ENCODE measurements at regions not wholly inside any gene's neighbourhood (a gene's known extent, or its start where the extent isn't known, plus 50 kb on each side); places are given as distances from the start of the nearest gene placed in this dataset.
A peak's percentile ranks its signal among the peaks of the same experiment; 100 is the strongest.

- no peak for DNase-seq
These were observed 158.5 kb upstream of the SMAD3 start for GRCh38 chr15:66906668-66907614.

DNA sequence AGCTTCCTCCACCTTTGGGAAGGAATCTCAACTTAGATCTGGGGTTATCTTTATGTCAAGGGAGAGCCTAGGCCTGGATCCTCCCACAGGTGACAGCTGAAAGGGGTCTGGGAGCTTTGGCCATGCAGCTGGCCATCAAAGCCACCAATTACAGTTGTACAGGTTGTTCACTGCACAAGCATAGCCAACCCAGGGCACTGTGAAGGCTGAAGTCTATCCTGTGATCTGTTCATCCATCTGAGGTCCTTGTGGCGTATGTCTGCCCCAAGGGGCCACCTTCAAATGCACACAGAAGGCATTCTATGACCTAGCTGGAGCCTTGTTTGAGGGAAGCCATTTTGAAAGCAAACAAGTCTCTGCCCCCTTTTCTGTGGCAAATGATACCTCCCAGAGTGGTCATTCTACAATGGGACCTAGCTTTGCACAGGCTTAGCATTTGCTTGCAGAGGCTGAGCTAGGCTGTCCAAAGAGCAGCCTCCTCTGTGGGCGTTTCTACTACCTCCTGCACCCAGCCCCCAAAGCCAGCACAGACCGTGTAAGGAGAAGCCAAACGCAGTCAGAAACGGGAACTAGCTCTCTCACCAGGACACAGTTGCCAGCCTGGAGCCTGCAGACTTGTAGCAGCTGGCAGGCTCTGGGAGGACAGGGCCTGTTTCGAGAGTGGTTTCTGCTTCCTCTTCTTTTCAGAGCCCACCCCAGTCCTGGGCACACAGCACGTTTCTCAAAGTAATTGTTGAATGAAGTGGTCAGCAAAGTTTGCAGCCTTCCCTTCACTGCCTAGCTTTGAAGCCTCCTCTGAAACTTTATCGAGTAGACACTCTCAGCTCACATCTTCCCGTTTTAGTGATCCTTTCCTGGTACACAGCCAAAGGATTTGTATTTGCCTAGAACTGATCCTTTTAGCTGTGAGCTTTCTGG lies 157.3 kb upstream of the SMAD3 start:
- DNase-seq, result peak; percentile 89

DNA sequence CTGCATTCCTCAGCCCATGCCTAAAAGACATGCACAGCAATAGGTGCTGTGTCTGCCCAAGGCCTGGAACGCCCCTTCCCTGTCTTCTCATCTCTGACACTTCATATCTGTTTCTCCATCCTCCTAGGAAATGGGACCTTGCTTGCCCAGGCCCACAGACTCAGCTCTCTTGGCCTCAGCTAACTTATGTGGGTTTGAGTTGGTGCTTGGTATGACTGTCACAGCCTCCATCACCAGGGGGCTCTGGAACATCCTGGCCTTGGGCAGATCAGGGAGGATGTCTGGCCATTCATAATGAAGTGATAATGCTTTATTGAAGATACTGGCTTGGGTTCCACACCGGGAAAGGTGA lies 156.7 kb upstream of the SMAD3 start:
- no peak for DNase-seq

DNA sequence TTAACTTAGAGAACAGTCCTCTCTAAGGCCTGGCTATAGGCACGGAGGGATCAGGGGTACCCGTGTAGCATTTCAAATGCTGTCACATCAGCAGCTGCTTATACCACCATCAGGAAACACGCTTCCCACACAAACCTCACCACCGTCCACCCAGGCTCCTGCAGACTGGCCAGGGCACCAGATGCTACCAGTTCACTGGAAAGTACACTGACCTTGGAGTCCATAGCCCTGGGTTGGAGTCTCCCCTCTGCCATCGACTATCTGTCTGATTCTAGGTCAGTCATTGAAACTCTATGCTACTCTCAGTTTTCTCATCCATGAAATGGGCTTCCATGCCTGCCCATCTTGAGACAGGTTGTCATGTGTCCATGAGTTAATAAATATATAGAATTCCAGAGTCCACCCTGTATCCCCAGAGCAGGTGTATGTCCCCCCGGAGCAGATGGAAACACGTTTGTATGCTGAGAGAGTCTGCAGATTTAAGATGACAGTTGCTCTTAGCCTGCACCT lies 156.0 kb upstream of the SMAD3 start:
- no peak for DNase-seq

GRCh38 chr15:66911131-66911700 lies 154.2 kb upstream of the SMAD3 start:
- no peak for DNase-seq

DNA sequence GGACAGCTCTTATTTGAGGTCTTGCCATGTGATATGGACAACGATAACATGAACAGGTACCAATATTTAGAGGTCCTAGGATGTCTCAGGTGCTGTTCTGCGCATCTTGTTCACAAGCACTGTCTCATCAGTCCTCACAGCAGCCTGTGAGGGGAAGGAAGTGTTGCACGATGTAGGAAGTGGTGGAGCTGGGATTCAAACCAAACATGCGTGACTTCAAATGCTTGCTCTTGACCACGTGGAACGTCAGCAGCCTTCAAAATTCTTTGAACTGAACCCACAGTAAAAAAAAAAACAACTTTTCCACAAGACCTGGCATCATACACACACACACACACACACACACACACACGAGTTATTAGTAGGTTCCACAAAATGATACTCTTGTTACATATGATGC lies 153.4 kb upstream of the SMAD3 start:
- peak; percentile 5 for DNase-seq

DNA sequence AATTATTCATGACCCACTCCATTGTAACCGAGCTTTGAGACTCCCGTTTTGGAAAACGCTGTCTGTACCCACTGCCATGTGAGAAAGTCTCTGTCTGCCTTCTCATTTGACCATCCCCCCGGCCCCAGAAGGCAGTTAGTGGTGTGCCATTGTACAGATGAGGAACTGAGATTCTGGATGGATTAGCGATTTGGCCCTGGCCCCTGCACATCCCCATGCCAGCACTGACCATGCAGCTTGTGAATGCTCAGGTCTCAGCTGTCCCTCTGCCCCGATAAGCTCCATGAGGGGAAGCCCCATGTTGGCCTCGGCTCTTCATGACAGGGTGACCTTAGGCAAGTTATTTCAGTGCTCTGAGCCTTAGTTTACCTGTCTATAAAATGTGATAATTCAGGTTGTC lies 153.0 kb upstream of the SMAD3 start:
- DNase-seq, result no peak

- DNase-seq, result no peak
These were observed 147.4 kb upstream of the SMAD3 start for GRCh38 chr15:66917904-66918448.

DNA sequence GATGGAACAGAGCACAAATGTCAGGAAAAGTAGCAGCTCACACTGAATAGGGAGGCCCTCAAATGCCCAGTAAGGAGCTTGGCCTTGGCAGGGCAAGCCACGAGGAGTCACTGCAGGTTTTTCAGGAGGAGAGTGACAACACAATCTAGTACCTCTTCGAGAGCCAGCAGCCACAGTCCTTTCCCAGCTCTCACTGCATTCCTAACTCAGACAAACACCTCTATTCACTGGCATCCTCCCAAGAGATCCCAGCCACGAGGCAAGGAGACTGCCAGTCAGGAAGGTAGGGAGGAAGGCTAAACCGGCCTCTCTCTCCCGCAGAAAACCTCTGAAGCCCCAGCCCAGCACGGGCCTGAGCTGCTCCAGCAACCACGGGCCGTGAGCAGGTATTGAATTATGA lies 146.0 kb upstream of the SMAD3 start:
- no peak for DNase-seq

DNA sequence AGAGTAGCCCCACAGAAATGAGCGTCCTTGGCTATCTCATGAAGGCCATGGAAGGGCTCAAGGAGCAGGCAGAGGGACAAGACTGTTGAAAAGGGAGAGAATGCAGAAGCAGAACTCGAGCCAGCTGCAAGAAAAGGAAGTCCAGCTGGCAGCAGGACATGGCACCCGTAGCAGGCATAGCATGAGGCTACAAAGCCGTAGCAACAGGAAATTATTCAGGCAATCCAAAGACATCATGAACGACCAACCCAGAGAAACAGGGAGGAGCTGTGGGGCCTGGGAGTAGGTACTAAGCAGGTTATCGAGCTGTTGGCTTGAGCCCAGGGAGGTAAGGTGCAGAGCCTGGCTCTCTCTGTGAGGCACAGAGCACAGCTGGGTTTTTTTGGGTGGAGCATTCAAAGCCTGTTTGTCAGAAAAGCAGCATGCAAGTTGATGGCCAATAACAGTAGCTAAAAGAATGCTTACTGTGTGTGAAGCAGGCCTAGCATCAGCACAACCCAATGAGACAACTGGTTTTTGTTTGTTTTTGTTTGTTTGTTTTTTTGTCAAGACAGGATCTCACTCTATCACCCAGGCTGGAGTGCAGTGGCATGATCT lies 144.0 kb upstream of the SMAD3 start:
- DNase-seq, result peak; percentile 34

DNA sequence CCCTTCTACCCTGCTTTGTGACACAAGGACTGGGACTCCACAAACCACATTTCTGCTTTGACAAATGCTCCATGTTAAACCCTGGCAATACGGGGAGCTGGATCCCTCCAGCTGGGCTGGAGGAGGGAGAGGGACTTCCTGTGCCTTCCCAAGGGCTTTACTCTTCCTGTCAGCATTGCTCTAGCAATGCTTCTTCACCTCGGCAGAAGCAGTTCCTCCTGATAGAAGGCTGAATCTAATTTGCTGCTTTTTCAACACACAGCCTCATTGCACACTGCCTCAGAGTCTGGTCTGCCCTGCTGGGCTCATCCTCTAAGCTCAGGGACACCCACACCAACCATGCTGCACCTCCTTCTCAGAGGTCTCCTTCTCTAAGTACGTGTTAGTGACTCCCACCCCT lies 142.8 kb upstream of the SMAD3 start:
- no peak for DNase-seq

DNA sequence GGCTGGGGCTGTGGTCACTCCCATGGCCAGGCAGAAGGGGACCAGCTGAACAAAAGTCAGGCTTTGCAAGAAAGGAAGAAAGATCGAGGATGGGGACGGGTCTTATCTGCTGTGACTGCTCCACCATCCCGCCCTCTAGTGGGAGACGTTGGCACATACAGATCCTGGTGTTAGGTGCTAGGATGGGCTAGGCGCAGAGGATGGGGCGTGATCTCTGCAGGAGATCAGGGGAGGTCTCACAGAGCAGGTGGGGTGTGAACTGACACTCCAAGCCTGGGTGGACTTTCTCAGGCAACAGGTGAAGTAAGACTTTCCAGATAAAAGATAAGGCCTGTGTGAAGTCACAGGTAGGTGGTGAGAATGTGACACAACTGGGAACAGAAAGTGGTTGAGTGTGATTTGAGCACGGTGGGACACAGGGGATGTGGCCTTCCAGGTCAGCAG lies 141.9 kb upstream of the SMAD3 start:
- peak; percentile 27 for DNase-seq

DNA sequence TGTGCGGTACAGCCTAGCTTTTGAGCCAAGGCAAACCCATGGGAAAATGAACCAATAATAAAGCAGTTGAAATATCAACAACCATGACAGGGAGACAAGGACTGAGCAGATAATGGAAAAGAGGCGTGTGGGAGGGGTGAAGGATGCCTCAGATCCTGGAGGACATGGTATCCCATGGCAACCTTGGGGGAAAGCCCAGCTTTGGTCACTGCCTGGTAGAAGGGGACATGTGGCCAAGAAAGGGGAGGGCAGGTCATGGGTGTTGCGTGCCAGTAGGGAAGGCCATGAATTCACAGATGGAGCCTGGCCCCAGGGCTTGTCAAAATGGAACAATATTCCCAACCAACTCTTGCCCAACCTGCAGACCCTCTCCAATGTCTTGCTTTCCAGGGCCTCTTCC lies 140.5 kb upstream of the SMAD3 start:
- DNase-seq, result no peak

- DNase-seq, result no peak
These were observed 139.7 kb upstream of the SMAD3 start for GRCh38 chr15:66925721-66926120.

GRCh38 chr15:66927201-66928077 lies 138.0 kb upstream of the SMAD3 start:
- DNase-seq, result no peak

DNA sequence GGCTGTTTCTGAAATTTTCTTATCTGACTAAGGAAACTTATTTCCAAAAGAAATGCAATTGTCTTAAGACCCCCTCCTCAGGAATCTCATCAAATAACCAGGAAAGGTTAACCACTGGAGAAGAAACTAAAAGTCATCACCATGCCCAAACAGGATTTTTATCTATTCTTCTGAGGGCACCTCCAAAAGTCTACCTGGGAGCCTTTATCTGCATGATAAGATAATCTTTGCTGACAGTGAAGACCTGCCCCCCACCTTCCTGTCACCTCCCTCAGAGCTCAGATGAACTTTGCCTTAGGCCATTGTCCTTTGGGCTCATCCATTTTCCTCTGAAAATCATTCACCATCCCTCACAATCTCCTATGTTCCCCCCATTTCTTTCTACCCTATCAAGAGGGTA lies 137.3 kb upstream of the SMAD3 start:
- DNase-seq, result no peak

DNA sequence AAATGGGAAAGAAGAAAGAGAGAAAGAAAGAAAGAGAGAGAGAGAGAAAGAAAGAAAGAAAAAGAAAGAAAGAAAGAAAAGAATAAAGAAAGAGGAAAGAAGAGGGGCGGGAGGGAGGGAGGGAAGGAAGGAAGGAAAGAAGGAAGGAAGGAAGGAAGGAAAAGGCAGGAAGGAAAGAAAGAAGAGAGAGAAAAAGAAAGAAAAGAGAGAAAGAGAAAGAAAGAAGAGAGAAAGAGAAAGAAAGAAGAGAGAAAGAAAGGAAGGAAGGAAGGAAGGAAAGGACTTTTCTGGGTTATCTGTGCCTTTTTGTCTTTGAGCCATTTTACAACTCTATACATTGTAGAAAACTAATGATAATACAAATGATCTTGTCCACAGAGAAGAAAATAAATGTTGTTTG lies 136.6 kb upstream of the SMAD3 start:
- no peak for DNase-seq

- DNase-seq, result no peak
These were observed 135.5 kb upstream of the SMAD3 start for GRCh38 chr15:66929843-66930402.

GRCh38 chr15:66931768-66932633 lies 133.4 kb upstream of the SMAD3 start:
- no peak for DNase-seq

DNA sequence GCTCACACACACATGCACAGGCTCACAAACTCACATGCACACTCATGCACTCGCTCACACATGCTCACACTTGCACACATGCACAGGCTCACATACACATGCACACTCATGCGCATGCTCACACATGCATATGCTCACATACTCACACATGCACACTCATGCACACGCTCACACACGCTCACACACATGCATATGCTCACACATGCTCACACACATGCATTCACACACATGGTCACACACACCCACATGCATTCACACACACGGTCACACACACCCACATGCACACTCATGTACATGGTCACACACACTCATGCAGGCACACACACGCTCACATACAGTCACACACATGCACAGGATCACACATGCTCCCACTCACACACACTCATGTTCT lies 132.8 kb upstream of the SMAD3 start:
- DNase-seq, result no peak

All from GDM1 (cell line).